GM12892 (cell line): ENCODE measurements at regions not wholly inside any gene's neighbourhood (a gene's known extent, or its start where the extent isn't known, plus 50 kb on each side); places are given as distances from the start of the nearest gene placed in this dataset.

Source experiments
- DNase-seq: peaks from one replicate; pipeline ENCODE4 v3.0.0; 2011; ENCODE audit not compliant: insufficient read length
- FAIRE-seq: peaks from 2 replicates; lab custom pipeline; 2011; peaks lifted over from hg19 to GRCh38; lab: Jason Lieb, UNC
- POLR2A ChIP-seq: IDR thresholded peaks from 2 replicates; pipeline ENCODE4 v1.6.1; 2011; ENCODE audit warnings: low read depth, low read length, control low read depth
- POLR2AphosphoS5 ChIP-seq: IDR thresholded peaks from 2 replicates; pipeline ENCODE4 v1.6.1; 2011; ENCODE audit warnings: low read depth, low read length, control low read depth
- TAF1 ChIP-seq: IDR thresholded peaks from 2 replicates; pipeline ENCODE4 v1.6.1; 2011; ENCODE audit warnings: low read depth, mild to moderate bottlenecking, control low read depth, low read length, borderline replicate concordance

DNA sequence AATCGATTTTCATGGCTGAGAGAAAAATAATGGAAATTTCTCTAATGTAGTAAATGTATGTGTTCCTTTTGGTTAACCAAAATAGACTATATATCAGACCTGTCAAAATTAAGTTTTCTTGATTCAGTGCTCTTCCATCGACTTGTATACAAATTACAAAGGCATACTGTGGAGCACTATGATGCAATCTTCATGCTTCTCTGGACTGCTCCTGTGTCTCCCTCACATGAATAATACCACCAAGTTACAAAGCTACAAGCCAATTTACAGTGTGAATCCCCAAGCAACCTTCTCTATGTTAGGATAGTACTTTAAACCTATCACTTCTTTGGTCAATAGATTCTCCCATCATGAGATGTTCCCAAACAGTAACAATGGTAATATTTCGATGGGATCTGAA lies 577.9 kb downstream of the PPARGC1A start:
- DNase-seq (no peak), FAIRE-seq (no peak)
- TF ChIP-seq POLR2AphosphoS5, result no peak
- no peak for TF ChIP-seq TAF1
- TF ChIP-seq POLR2A, result no peak

DNA sequence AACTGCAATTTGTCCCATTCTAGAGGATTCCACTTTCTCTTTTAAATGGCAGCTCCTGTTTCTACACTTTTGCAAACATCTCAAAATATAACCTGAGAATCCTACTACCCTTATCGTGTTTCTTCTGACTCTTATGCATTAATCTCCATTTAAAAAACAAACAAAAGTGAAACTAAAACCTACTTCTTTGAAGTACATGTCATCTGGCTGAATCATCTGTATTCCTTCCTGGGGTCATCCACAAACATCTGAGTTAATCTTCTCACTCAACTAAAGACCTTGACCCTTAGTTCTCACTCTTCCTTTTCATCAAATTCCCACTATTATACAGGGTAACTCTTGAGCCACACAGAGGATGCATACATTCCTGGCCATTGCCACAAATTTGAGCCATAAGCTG lies 584.8 kb downstream of the PPARGC1A start:
- no peak for TF ChIP-seq POLR2AphosphoS5
- TF ChIP-seq POLR2A, result no peak
- no peak for TF ChIP-seq TAF1
- FAIRE-seq, result no peak
- no peak for DNase-seq

DNA sequence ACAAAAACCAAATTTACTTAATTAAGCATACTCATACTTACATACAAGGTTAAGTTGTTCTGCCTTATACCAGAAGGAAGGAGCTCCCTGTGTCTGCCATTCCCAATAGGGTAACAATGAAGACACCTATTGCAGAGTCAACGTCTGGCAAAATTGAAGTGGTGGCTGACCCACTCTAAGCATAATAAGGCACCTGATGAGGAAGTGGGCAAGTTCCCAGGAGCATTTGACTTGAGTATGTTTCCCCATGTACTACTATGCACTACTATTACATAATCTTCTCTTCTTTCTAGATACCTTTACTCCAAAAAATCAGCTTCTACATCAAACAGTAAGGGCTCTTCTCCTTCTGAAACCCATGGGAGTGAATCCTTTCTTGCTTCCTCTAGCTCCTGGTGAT lies 591.5 kb downstream of the PPARGC1A start:
- TF ChIP-seq POLR2A, result no peak
- no peak for FAIRE-seq
- DNase-seq, result no peak

DNA sequence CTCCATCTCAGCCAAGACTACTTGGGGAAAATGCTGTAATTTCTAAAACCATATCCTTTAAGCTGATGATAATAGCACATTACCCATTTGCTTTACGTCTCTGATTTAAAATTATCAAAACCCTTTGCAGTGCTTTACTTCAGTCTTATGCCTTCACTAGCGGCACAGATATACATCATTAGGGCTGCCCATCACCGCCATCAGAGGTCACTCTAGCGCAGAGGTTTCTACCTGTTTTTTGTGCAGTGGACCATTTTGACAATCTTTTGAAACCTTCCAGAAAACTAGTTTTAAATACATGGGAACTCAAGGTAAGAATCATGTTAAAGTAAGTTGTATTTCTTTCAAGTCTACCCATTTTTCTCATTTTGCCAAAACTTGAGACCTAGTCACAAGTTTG lies 592.5 kb downstream of the PPARGC1A start:
- DNase-seq, result no peak
- TF ChIP-seq POLR2AphosphoS5, result no peak
- TF ChIP-seq POLR2A, result no peak
- TF ChIP-seq TAF1, result no peak
- no peak for FAIRE-seq

DNA sequence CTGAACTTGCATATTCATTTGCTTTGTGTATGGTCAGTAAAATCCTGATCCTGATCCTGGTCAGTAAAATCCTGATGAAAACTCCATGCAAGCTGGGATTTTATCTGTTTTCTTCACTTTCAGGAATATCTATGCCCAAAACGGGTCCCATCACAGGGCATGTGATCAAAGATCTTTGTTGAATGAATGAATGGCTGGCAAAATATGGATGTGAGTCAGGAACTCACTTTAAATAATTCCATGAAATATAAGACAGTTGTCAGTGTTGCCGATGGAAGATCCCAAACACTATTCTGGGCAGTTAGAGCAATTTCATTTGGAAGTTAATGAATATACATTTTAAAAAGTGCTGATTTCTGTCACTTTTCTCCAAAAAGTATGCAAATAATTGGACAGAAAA lies 598.4 kb downstream of the GBA3 start:
- TF ChIP-seq POLR2AphosphoS5 (no peak), POLR2A (no peak), TAF1 (no peak)
- no peak for FAIRE-seq
- DNase-seq, result no peak

DNA sequence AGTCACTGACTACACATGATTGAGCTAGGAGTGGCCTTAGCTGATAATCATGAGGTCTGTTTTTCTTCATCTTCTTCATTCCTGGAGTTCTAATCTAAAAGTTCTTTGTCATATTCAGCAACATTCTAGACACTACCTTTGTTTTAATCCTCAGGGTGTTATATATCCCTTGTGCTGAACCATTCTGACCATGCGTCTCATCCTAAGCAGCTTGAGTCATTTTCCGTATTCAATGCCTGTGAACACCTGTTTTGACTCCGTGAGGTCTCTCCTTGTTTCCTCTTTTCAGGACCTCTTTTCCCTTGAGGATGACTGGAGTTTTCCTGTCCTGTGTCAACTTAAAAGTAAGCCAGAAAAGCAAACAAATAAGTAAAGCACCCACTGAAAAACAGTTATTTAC lies 597.9 kb downstream of the GBA3 start:
- no peak for FAIRE-seq
- no peak for TF ChIP-seq TAF1
- DNase-seq, result no peak

DNA sequence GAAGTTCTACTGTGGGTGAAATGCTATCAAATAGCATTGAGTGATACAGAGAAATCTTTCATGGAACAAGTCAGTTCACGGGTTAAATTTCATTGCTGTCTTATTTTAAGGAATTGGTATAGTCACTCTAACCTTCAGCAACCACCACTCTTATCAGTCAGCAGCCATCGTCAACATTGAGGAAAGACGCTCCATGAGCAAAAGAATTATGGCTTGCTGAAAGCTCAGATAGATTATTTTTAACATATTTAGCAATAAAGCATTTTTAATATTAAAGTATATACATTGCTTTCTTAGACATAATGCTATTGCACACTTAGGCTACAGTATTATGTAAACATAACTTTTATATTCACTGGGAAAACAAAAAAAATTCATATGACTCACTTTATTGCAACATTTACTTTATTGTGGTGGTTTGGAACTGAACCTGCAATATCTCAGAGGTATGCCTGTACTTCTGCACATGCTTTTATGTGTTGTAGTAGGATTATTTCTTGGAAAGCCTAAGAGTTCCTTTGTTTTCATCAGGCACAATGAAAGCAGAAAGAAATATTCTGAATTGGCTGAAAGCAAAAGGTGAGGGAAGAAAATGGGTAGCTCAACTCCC lies 586.7 kb downstream of the GBA3 start:
- no peak for FAIRE-seq
- DNase-seq, result no peak

DNA sequence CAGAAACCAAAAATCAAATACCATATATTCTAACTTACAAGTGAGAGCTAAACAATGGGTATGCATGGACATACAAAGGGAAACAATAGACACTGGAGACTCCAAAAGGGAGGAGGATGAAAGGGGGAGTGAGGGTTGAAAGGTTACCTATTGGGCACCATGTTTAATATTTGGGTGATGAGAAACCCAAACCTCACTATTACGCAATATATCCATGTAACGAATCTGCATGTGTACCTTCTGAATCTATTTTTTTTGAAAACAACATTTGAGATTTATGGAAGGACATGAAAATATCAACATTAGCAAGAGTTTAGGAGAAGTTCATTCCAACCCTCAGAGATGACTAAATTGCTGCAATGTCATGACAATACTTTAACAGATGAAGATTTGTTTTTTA lies 586.1 kb downstream of the GBA3 start:
- DNase-seq (no peak), FAIRE-seq (no peak)
- no peak for TF ChIP-seq POLR2A
- TF ChIP-seq POLR2AphosphoS5, result no peak
- no peak for TF ChIP-seq TAF1

More for the DNA sequence above, 586.7 kb downstream of the GBA3 start:
- no peak for TF ChIP-seq TAF1
- no peak for TF ChIP-seq POLR2A
- no peak for TF ChIP-seq POLR2AphosphoS5

DNA sequence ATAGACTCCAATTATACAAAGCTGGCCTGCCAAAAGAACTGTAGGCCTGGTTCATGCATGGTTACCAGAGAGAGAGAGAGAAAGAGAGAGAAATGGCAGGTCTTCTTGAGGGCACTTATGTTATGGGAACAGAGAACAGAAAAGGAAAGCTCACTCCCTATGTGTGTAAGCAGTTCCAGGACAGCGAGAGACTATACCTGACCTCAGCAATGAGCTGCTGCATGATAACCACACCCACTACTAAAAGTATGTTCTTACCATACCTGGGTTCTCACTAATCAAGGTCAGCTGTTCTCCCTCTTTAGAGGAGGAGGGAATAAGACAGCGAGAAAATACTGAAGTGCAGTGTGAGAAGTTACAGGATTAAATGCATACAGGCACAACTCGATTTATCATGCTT lies 583.3 kb downstream of the GBA3 start:
- FAIRE-seq, result no peak
- TF ChIP-seq POLR2AphosphoS5, result no peak
- no peak for TF ChIP-seq TAF1
- no peak for TF ChIP-seq POLR2A
- DNase-seq, result no peak

DNA sequence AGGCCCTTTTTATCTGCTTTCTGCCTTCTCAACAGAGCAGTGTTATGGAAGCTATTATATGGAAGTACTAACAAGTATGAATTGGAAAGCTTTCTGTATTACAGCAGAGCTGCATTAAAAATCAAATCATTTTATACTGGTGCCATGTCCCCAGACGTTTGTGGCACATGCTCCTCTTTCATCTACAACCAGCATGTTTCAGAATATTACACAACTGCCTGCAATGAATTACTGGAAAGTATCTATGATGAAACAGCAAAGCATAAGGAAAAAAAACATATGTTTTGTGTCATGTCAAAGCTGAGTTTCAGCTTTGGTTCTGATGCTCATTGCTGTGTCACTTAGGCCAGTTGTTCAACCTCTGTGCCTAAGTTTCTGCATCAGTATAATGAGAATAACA lies 576.8 kb downstream of the GBA3 start:
- FAIRE-seq (no peak), DNase-seq (no peak)
- TF ChIP-seq TAF1, result no peak
- TF ChIP-seq POLR2A, result no peak
- no peak for TF ChIP-seq POLR2AphosphoS5

DNA sequence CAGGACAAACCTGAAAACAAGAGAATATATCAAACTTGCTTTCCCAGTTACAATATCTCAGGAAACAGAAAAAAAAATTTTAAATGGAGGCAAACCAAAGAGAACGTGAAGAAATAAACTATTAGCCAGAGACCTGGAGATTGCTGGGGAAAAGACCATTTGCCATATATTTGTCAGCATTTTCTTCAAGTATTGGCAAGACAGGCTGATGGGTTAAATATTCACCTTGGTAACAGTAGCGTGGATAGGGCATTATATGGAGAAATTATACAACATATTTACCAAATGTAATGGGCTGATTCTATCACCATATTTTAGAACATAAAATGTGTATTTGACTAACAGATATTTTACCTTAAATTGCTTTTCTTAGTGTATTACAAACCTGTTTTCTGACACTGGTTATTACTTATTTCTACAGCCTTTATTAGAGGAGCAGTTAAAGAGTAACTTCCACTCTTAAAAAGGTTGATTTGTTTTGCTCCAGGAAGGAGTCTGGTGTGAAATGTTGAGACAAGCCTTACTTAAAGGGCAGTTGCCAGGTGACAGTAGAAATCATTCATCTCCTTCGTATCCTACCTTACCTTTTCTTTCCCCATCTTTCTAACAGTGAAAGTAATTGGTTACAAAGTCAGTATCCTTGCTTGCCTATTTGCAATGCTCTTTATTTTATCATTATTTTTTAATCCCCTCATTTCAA lies 575.5 kb downstream of the GBA3 start:
- TF ChIP-seq TAF1, result no peak
- TF ChIP-seq POLR2AphosphoS5, result no peak
- TF ChIP-seq POLR2A, result no peak
- no peak for DNase-seq
- FAIRE-seq, result no peak

DNA sequence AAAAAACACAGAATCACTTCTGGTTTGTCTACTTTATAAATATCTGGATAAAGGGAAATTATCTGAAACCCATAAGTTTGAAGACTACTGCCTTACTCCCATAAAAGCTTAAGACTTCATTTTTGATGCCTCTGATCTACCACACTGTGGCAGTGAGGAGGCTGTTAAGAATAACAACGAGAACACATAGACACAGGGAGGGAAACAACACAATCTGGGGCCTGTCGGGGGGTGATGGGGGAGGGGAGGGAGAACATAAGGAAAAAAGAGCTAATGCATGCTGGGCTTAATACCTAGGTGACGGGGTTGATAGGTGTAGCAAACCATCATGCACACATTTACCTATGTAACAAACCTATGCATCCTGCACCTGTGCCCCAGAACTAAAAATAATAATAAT lies 573.7 kb downstream of the GBA3 start:
- no peak for TF ChIP-seq POLR2A
- TF ChIP-seq POLR2AphosphoS5, result no peak
- TF ChIP-seq TAF1, result no peak
- no peak for DNase-seq
- no peak for FAIRE-seq
